Smooth muscle cell of the brain vasculature (primary cell): ENCODE measurements at regions not wholly inside any gene's neighbourhood (a gene's known extent, or its start where the extent isn't known, plus 50 kb on each side); places are given as distances from the start of the nearest gene placed in this dataset.

Experiments
- DNase-seq: peaks from one replicate; pipeline ENCODE4 v3.0.0-alpha.2; 2012; ENCODE audit warnings: low read depth, low spot score

- peak; percentile 75 for DNase-seq
Observed at GRCh38 chr7:46811529-46811928, 770.4 kb downstream of the TNS3 start.

GRCh38 chr7:46810986-46811385 is 770.9 kb downstream of the TNS3 start:
- DNase-seq: no peak

- DNase-seq: no peak
Observed at GRCh38 chr7:46809886-46810285, 772.0 kb downstream of the TNS3 start.

- no peak for DNase-seq
Observed at GRCh38 chr7:46806856-46807255, 775.1 kb downstream of the TNS3 start.

GRCh38 chr7:46802479-46802878 is 779.4 kb downstream of the TNS3 start:
- no peak for DNase-seq

GRCh38 chr7:46791188-46791587 is 790.7 kb downstream of the TNS3 start:
- DNase-seq: no peak

- DNase-seq: no peak
Observed at GRCh38 chr7:46786995-46787394, 794.9 kb downstream of the TNS3 start.

GRCh38 chr7:46786221-46786954 is 795.5 kb downstream of the TNS3 start:
- no peak for DNase-seq

- DNase-seq: no peak
Observed at GRCh38 chr7:46784732-46785131, 797.2 kb downstream of the TNS3 start.

GRCh38 chr7:46781901-46782439 is 799.9 kb downstream of the TNS3 start:
- DNase-seq: no peak

- DNase-seq: no peak
Observed at GRCh38 chr7:46776790-46777189, 805.1 kb downstream of the TNS3 start.

- DNase-seq: no peak
Observed at GRCh38 chr7:46775776-46776175, 806.1 kb downstream of the TNS3 start.

- no peak for DNase-seq
Observed at GRCh38 chr7:46775020-46775419, 806.9 kb downstream of the TNS3 start.

GRCh38 chr7:46774515-46774914 is 807.4 kb downstream of the TNS3 start:
- DNase-seq: no peak

- no peak for DNase-seq
Observed at GRCh38 chr7:46772776-46773175, 809.1 kb downstream of the TNS3 start.

GRCh38 chr7:46767071-46767470 is 814.8 kb downstream of the TNS3 start:
- DNase-seq: no peak

- peak; percentile 89 for DNase-seq
Observed at GRCh38 chr7:46764100-46764936, 817.6 kb downstream of the TNS3 start.

GRCh38 chr7:46763344-46763743 is 818.6 kb downstream of the TNS3 start:
- no peak for DNase-seq

GRCh38 chr7:46759711-46760480 is 822.0 kb downstream of the TNS3 start:
- DNase-seq: no peak

- DNase-seq: no peak
Observed at GRCh38 chr7:46756996-46757395, 824.9 kb downstream of the TNS3 start.

- no peak for DNase-seq
Observed at GRCh38 chr7:46756256-46756655, 825.7 kb downstream of the TNS3 start.
